Kidney epithelial cell (primary cell): ENCODE measurements at regions not wholly inside any gene's neighbourhood (a gene's known extent, or its start where the extent isn't known, plus 50 kb on each side); places are given as distances from the start of the nearest gene placed in this dataset.

Experiments
- DNase-seq: peaks from one replicate; pipeline ENCODE4 v3.0.0-alpha.2; 2010; ENCODE audit warnings: low read depth
- H3K27me3 ChIP-seq: 2 replicates; pipeline ENCODE4 v1.6.0; 2011; ENCODE audit warnings: low read length; ENCODE audit not compliant: control insufficient read depth, insufficient read depth
- H3K36me3 ChIP-seq: 2 replicates; pipeline ENCODE4 v1.5.1; 2011; ENCODE audit warnings: low read length; ENCODE audit not compliant: control insufficient read depth, insufficient read depth
- H3K4me3 ChIP-seq: 2 replicates; pipeline ENCODE4 v1.5.1; 2011; ENCODE audit warnings: low read depth, mild to moderate bottlenecking, control low read depth, low read length
- TF ChIP-seq, protein P1 (sequence below): IDR thresholded peaks from 2 replicates; pipeline ENCODE4 v1.5.1; 2011; ENCODE audit warnings: mild to moderate bottlenecking, moderate library complexity, low read length, control low read depth, inconsistent platforms; ENCODE audit not compliant: insufficient read depth, poor library complexity, severe bottlenecking

DNA sequence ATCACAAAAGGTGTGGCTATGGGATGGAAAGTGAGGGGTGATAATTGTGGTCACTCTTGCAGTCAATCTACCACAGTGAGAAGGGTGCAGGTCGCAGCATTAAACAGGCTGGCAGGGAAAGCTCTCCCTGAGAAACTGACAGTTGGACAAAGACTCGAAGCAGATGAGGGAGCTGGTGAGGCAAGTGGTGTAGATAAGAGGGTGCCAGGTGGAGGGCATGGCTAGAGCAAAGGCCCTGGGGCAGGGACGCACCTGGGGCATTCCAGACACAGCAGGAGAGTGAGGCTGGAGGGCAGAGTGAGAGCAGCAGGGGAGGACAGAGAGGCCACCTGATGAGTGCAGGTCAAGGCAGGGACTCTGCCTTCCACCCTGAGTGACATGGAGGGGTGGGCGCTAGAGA is 264.8 kb downstream of the PRDM2 start:
- DNase-seq, result no peak
- H3K36me3 ChIP-seq, result no peaks in the 10 kb centered on the region
- H3K27me3 ChIP-seq, result no peaks in the 10 kb centered on the region
- TF ChIP-seq, protein P1, sequence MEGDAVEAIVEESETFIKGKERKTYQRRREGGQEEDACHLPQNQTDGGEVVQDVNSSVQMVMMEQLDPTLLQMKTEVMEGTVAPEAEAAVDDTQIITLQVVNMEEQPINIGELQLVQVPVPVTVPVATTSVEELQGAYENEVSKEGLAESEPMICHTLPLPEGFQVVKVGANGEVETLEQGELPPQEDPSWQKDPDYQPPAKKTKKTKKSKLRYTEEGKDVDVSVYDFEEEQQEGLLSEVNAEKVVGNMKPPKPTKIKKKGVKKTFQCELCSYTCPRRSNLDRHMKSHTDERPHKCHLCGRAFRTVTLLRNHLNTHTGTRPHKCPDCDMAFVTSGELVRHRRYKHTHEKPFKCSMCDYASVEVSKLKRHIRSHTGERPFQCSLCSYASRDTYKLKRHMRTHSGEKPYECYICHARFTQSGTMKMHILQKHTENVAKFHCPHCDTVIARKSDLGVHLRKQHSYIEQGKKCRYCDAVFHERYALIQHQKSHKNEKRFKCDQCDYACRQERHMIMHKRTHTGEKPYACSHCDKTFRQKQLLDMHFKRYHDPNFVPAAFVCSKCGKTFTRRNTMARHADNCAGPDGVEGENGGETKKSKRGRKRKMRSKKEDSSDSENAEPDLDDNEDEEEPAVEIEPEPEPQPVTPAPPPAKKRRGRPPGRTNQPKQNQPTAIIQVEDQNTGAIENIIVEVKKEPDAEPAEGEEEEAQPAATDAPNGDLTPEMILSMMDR, result no peak
- H3K4me3 ChIP-seq, result no peak overlapping the region

DNA sequence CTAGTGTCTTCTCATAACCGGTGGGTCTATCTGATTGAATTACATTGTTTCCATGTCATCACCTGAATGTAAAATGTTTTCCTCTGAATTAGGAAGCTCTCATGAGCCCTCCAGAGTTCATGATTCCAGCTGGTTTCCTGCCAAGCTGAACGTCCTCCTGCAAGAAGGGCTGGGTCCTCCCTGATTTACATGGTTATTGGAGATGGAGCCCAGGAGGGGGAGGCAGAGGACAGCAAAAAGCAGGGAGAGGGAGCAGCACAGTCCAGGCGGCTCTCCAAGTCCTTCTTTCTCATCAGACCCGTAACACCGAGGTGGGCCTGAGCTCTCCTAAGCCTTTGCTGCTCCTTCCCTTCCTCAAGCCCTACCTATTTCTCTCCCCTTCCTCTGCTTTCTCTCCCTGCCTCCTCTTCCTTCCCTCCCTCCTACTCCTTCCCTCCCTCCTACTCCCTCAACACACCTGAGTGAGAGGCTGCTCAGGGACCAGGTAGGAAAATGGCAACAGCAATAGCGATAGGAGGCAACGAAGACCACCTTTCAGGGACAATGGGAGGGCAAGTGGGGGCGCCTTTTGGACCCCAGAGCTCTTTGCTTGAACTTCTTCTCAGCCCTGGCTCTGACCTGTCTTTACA is 265.9 kb downstream of the PRDM2 start:
- Histone ChIP-seq H3K27me3 (no peaks in the 10 kb centered on the region), H3K4me3 (no peak overlapping the region), H3K36me3 (no peaks in the 10 kb centered on the region)
- no peak for DNase-seq
- TF ChIP-seq, protein P1, result peak; percentile 53

DNA sequence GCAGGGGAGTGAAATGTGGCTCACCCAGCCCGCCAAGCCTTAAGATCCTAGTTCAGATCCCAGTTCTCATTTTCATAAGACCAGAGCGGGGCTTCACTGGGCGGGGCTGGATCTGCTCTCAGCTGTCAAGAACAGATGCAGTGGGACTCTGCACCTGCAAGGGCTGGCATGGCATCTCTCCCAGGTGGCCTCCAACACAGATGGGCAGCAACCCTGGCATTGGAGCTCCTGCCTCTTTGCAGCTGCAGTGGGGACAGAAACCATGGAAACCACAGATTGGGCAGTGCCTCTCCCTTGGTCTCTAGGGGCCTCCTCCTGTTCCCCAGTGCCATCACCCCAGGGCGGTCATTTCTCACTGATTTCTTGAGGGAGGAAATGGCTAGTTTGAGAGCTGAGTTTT is 267.7 kb downstream of the PRDM2 start:
- H3K36me3 ChIP-seq, result no peaks in the 10 kb centered on the region
- DNase-seq, result no peak
- H3K27me3 ChIP-seq, result no peaks in the 10 kb centered on the region

DNA sequence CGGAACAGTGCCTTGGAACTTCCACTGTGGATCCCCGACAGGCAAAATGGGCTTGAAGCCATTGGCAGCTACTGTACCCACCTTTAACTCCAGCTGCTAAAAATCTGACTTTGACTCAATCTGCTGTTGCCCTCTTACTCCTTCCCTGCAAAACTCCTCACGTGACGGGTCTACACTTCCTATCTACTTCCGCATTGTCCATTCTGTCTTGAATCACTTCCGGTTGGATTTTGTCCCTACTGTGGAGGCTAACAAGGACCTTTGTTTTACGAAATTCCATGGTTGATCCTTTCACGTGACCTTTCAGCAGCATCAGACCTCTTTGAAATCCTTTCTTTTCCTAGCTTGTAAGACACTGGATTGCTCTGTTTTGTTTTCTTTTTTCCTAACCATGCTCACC is 268.4 kb downstream of the PRDM2 start:
- Histone ChIP-seq H3K36me3 (no peaks in the 10 kb centered on the region), H3K27me3 (no peaks in the 10 kb centered on the region), H3K4me3 (no peak overlapping the region)
- DNase-seq, result no peak
- TF ChIP-seq, protein P1, result no peak

More for the DNA sequence above, 267.7 kb downstream of the PRDM2 start:
- H3K4me3 ChIP-seq, result no peak overlapping the region
- TF ChIP-seq, protein P1, result no peak

DNA sequence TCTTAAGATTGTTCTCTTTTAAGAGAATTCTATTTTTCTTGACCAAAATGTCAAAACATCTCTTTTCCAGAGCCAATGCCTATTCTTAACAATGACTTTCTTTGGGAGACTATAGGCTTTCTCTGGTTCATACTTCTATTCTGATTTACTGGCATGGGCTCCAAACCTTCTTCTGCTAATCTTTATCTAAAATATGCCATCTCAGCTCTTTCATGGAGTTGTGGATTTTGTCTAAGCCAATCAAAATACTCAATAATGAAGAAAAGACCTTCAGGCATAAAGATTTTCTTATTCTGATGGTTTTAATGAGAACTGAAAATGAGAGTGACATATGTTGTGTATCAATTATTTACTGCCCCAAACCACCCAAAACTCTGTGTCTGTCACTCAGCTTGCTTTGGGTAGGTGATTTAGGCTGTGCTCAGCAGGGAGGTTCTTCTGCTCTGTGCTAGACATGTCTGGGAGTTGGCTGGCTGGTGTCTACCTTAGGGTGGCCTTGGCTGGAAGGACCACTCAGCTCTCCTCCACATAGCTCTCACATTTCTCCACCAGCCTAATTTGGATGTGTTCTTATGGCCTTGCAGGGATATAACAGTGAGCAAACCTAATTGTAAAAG is 270.8 kb downstream of the PRDM2 start:
- H3K36me3 ChIP-seq, result no peaks in the 10 kb centered on the region
- no peaks in the 10 kb centered on the region for H3K27me3 ChIP-seq
- no peak overlapping the region for H3K4me3 ChIP-seq
- TF ChIP-seq, protein P1, result no peak
- no peak for DNase-seq

DNA sequence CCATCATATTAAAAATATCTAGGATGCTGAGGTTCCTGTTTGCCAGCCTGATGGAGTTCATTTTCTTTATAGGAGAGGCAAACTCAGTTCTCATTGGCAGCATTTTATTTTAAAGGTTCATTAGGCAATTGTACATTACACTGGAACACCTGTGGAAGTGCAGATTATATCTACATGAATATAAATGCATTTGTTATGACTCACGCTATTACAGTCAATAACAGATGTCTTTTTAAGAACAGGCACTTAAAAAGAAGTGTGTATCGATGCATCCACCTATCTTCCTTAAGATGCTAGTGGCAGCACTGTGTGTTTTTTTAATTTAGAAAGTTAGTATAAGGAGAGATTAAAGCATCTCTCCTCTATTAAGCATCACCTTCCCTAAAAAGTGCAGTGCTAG is 276.5 kb downstream of the PRDM2 start:
- H3K36me3 ChIP-seq, result no peaks in the 10 kb centered on the region
- no peak overlapping the region for H3K4me3 ChIP-seq
- DNase-seq, result no peak
- no peaks in the 10 kb centered on the region for H3K27me3 ChIP-seq
- TF ChIP-seq, protein P1, result no peak
